Transverse colon (tissue), 4 donors: ENCODE measurements at regions not wholly inside any gene's neighbourhood (a gene's known extent, or its start where the extent isn't known, plus 50 kb on each side); places are given as distances from the start of the nearest gene placed in this dataset.

Source experiments
- DNase-seq: peaks from one replicate; pipeline ENCODE4 v3.0.0-alpha.2; 2019
- H3K27ac ChIP-seq, 4 donors: fragments of 200-600 bp; sonication (generic); 2 replicates each; pipeline ENCODE4 v1.5.1; 2016 to 2018; ENCODE audit warnings: inconsistent platforms in 4 of 4
- H3K27me3 ChIP-seq: fragments of 200-600 bp; sonication (generic); 2 replicates; pipeline ENCODE4 v1.5.1; 2017; ENCODE audit warnings: inconsistent platforms
- H3K36me3 ChIP-seq, 4 donors: fragments of 200-600 bp; sonication (generic); 2 replicates each; pipeline ENCODE4 v1.5.1; 2017 to 2019; ENCODE audit warnings: inconsistent platforms in 4 of 4
- H3K4me1 ChIP-seq, 4 donors: fragments of 200-600 bp; sonication (generic); 2 replicates each; pipeline ENCODE4 v1.5.1; 2017 to 2020; ENCODE audit warnings: inconsistent platforms in 4 of 4
- H3K4me3 ChIP-seq, 4 donors: fragments of 200-600 bp; sonication (generic); 1 replicate in 1 of 4; 2 replicates in 3 of 4; pipeline versions ENCODE4 v1.5.1 to v1.6.1; 2017 to 2019; ENCODE audit warnings: inconsistent platforms in 4 of 4
- H3K9me3 ChIP-seq, 2 donors: fragments of 200-600 bp; sonication (generic); 2 replicates each; pipeline ENCODE4 v1.5.1; 2017 to 2019; ENCODE audit warnings: inconsistent platforms in 2 of 2
- EP300 ChIP-seq: sonication (generic); formaldehyde crosslinking; IDR thresholded peaks from one replicate; pipeline ENCODE4 v1.6.1; 2017; ENCODE audit warnings: antibody characterized with exemption, low read depth
- POLR2A ChIP-seq: fragments of 450-650 bp; IDR thresholded peaks from one replicate; pipeline ENCODE4 v1.6.1; 2016; ENCODE audit warnings: antibody characterized with exemption, mild to moderate bottlenecking, moderate library complexity
- POLR2AphosphoS5 ChIP-seq, 3 donors: sonication (generic); formaldehyde crosslinking; IDR thresholded peaks; one replicate each; pipeline ENCODE4 v1.6.1; 2016; ENCODE audit warnings: antibody characterized with exemption in 3 of 3
- WGBS, 2 donors: methylation state at CpG; one replicate each; pipeline ENCODE4 v1.1.5; 2018; ENCODE audit warnings: low coverage in 1 of 2; 5-methylcytosine and 5-hydroxymethylcytosine counted together
- in situ Hi-C, 4 donors: fragments of 200-750 bp; cut with MboI; loops; one replicate each; pipeline versions ENCODE4 v1.15.0 to v1.15.1; 2017; ENCODE audit warnings: low sequenced_read_pairs in 3 of 4, low pct_ligation_motif_present in 1 of 4, low pct_unique_long_range_greater_than_20kb in 1 of 4
- intact Hi-C: fragments of 100-400 bp; cut with DNase I; formaldehyde crosslinking; loops from one replicate; pipeline ENCODE4 v1.15.1; 2023; ENCODE audit warnings: low total_unique reads
- TF ChIP-seq, protein P1 (sequence below), 5 experiments: fragments of 200-600 bp in 3 of 5; fragments of 450-650 bp in 2 of 5; sonication (generic) in 3 of 5; IDR thresholded peaks; 1 replicate in 2 of 5; 2 replicates in 3 of 5; pipeline ENCODE4 v1.5.1; 2016 to 2017; ENCODE audit warnings: antibody characterized with exemption in 5 of 5, inconsistent platforms in 3 of 5, mild to moderate bottlenecking in 2 of 5, moderate library complexity in 1 of 5

DNA sequence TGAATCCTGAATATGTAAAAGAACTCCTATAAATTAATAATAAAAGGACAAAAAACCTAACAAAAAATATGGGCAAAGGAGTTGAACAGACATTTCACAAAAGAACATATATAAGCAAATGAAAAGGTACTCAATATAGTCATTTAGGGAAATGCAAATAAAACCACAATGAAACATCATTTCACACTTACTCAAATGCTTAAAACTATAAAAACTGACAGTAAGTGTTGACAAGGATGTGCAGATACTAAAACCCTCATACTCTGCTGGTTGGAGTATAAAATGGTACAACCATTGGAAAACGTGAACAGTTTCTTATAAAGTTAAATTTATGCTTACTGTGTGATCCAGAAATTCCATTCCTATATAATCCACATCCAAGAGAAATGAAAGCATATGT, 247.1 kb downstream of the GXYLT1 start:
- no peaks in the 10 kb centered on the region for H3K4me1 ChIP-seq
- no peak for DNase-seq
- H3K4me3 ChIP-seq, result no peak overlapping the region
- WGBS, 2 donors, result 59 to 65% methylated on average over 1 of the region's 1 CpG
- H3K9me3 ChIP-seq, result no peaks in the 10 kb centered on the region
- no peak overlapping the region for H3K27ac ChIP-seq
- H3K36me3 ChIP-seq, result no peaks in the 10 kb centered on the region
- no peaks in the 10 kb centered on the region for H3K27me3 ChIP-seq
- in situ Hi-C loops (no loop called here), intact Hi-C loops (no loop called here)
- TF ChIP-seq POLR2A, result no peak
- no peak for TF ChIP-seq EP300
- TF ChIP-seq POLR2AphosphoS5 (IDR thresholded peaks at IDR 0.05), result no peak

DNA sequence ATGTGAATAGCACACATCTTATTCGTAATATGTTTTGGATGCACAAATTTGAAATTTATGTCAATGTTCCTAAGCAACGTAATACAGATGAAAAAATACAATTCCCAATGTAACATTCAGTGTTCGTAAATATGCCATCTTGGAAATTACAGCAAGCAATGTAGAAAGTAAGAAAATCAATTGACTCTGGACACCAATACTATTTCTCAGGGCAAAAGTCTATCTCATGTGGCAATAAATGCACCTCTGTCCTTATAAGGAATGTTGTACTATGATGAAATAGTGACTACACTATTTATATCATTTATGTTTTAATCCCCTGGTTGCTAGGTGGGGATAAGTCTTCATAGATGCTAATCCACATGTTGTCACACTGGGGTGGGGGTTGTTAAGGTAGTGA, 251.2 kb downstream of the GXYLT1 start:
- in situ Hi-C loops, result no loop called here
- H3K4me1 ChIP-seq, result no peaks in the 10 kb centered on the region
- no peaks in the 10 kb centered on the region for H3K27me3 ChIP-seq
- no peak for DNase-seq
- no peaks in the 10 kb centered on the region for H3K9me3 ChIP-seq
- WGBS, 2 donors, result 81 to 82% methylated on average over 3 of the region's 3 CpGs
- no peaks in the 10 kb centered on the region for H3K36me3 ChIP-seq
- no peak for TF ChIP-seq EP300
- TF ChIP-seq POLR2AphosphoS5 (IDR thresholded peaks at IDR 0.05), result no peak
- no peak for TF ChIP-seq POLR2A
- TF ChIP-seq, protein P1, sequence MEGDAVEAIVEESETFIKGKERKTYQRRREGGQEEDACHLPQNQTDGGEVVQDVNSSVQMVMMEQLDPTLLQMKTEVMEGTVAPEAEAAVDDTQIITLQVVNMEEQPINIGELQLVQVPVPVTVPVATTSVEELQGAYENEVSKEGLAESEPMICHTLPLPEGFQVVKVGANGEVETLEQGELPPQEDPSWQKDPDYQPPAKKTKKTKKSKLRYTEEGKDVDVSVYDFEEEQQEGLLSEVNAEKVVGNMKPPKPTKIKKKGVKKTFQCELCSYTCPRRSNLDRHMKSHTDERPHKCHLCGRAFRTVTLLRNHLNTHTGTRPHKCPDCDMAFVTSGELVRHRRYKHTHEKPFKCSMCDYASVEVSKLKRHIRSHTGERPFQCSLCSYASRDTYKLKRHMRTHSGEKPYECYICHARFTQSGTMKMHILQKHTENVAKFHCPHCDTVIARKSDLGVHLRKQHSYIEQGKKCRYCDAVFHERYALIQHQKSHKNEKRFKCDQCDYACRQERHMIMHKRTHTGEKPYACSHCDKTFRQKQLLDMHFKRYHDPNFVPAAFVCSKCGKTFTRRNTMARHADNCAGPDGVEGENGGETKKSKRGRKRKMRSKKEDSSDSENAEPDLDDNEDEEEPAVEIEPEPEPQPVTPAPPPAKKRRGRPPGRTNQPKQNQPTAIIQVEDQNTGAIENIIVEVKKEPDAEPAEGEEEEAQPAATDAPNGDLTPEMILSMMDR (IDR thresholded peaks at IDR 0.05), result no peak
- intact Hi-C loops, result no loop called here
- H3K27ac ChIP-seq, result no peak overlapping the region
- no peak overlapping the region for H3K4me3 ChIP-seq

DNA sequence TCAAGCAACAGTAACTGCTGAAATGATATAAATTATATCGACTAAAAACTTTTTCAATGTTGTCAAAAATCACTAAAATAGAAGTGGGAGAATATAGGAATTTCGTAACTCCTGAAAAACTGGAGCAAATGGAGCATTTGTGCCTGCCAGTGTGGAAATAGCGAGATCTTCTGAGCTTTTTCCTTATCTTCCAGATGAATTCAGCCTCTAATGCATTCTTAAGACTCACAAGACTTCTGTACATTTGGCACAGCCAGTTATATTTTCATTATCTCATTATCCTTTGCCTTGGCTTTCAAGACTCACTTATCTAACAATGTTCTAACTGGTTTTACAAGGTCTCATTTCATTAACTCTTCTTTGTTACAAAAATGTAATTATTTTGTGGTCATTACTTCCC, 252.4 kb downstream of the GXYLT1 start:
- 74 to 80% methylated on average over 3 of the region's 3 CpGs for WGBS, 2 donors
- Histone ChIP-seq H3K9me3 (no peaks in the 10 kb centered on the region), H3K36me3 (no peaks in the 10 kb centered on the region), H3K4me3 (no peak overlapping the region), H3K27ac (no peak overlapping the region), H3K27me3 (no peaks in the 10 kb centered on the region), H3K4me1 (no peaks in the 10 kb centered on the region)
- DNase-seq, result no peak
- intact Hi-C loops (no loop called here), in situ Hi-C loops (no loop called here)
- no peak for TF ChIP-seq POLR2A
- no peak for TF ChIP-seq EP300
- TF ChIP-seq, protein P1 (IDR thresholded peaks at IDR 0.05), result no peak
- TF ChIP-seq POLR2AphosphoS5 (IDR thresholded peaks at IDR 0.05), result no peak

DNA sequence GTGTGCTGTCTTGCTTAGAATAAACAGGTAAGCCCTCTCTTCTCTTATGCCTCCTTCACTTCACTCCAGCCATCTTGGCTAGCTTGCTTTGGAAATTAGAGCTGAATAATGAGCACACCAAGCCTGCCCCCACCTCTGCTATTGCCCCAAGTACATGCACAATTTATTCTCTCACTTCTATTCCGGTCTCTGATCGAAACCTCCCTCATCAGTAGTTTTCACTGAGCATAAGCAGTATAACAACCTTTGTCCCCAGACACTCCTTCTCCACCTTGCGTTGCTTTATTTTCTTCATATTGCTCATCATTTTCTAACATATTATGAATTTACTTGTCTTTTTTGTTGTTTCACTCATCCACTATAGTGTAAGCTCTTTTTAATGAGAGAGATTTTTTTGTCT, 253.4 kb downstream of the GXYLT1 start:
- intact Hi-C loops, result no loop called here
- TF ChIP-seq, protein P1 (IDR thresholded peaks at IDR 0.05), result no peak
- TF ChIP-seq POLR2AphosphoS5 (IDR thresholded peaks at IDR 0.05) (no peak), POLR2A (no peak), EP300 (no peak)
- no peak for DNase-seq
- H3K27ac ChIP-seq, result no peak overlapping the region
- 94 to 95% methylated on average over 3 of the region's 3 CpGs for WGBS, 2 donors
- no peaks in the 10 kb centered on the region for H3K4me1 ChIP-seq
- in situ Hi-C loops, result no loop called here
- no peak overlapping the region for H3K4me3 ChIP-seq
- H3K36me3 ChIP-seq, result no peaks in the 10 kb centered on the region
- H3K27me3 ChIP-seq, result no peaks in the 10 kb centered on the region
- no peaks in the 10 kb centered on the region for H3K9me3 ChIP-seq

DNA sequence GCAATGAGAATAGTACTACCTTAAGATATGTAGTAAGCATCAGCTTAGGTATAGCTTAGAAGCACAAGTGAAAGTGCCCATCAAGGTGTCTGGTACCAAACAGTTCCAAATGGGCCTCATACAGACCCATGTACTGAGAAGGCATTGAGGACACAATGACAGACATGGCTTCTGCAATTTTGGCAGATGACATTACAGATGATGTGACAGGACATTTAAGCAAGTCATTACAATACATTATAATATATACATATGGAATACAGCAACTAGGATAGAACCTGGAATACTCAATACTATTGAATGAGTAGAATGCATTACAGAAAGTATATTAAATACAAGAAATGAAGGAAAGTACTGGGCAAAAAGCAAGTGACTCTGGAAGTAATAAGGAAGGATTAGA, 256.4 kb downstream of the GXYLT1 start:
- in situ Hi-C loops, result no loop called here
- Histone ChIP-seq H3K4me1 (no peaks in the 10 kb centered on the region), H3K4me3 (no peak overlapping the region), H3K9me3 (no peaks in the 10 kb centered on the region), H3K27me3 (no peaks in the 10 kb centered on the region), H3K27ac (no peak overlapping the region), H3K36me3 (no peaks in the 10 kb centered on the region)
- DNase-seq, result no peak
- intact Hi-C loops, result no loop called here
- TF ChIP-seq EP300 (no peak), POLR2AphosphoS5 (IDR thresholded peaks at IDR 0.05) (no peak), POLR2A (no peak)
- TF ChIP-seq, protein P1 (IDR thresholded peaks at IDR 0.05), result no peak
